ENCODE measurements at regions not wholly inside any gene's neighbourhood (a gene's known extent, or its start where the extent isn't known, plus 50 kb on each side); places are given as distances from the start of the nearest gene placed in this dataset.

DNA sequence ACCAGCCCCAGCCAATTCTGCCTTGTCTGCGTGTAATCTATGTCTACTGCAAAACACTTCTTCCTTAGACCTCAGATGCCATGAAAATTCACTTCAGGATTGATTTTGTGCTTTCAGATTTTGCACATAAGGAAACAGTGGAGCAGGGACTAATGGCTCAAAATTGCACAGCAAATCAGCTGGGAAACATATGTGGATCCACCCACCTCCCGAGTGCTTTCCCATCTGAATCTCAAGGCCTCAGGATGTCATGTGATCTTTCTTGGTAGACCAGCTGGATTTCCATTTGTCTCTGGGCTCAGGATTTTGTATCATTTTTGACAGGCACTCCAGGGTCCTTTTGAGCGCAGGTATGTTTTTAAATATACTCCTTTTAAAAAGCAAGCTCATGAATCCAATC, 158.6 kb downstream of the MIS18A start:
- WGBS, 2 donors: 66 to 85% methylated on average over 3 of the region's 3 CpGs
- H3K9me3 ChIP-seq: peaks cover 0 to 25% (median 3%) of the 10 kb centered on the region in 11 donors
- H3K36me3 ChIP-seq: no peaks in the 10 kb centered on the region
- H3K27ac ChIP-seq: no peak overlapping the region
- ATAC-seq (no peak), DNase-seq (no peak)
- TF ChIP-seq, protein P1, sequence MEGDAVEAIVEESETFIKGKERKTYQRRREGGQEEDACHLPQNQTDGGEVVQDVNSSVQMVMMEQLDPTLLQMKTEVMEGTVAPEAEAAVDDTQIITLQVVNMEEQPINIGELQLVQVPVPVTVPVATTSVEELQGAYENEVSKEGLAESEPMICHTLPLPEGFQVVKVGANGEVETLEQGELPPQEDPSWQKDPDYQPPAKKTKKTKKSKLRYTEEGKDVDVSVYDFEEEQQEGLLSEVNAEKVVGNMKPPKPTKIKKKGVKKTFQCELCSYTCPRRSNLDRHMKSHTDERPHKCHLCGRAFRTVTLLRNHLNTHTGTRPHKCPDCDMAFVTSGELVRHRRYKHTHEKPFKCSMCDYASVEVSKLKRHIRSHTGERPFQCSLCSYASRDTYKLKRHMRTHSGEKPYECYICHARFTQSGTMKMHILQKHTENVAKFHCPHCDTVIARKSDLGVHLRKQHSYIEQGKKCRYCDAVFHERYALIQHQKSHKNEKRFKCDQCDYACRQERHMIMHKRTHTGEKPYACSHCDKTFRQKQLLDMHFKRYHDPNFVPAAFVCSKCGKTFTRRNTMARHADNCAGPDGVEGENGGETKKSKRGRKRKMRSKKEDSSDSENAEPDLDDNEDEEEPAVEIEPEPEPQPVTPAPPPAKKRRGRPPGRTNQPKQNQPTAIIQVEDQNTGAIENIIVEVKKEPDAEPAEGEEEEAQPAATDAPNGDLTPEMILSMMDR (IDR thresholded peaks at IDR 0.05): no peak
- H3K27me3 ChIP-seq: no peaks in the 10 kb centered on the region
- H3K4me3 ChIP-seq: no peak overlapping the region
- intact Hi-C loops (cut with DNase I): no loop called here
- H3K4me1 ChIP-seq: no peaks in the 10 kb centered on the region

DNA sequence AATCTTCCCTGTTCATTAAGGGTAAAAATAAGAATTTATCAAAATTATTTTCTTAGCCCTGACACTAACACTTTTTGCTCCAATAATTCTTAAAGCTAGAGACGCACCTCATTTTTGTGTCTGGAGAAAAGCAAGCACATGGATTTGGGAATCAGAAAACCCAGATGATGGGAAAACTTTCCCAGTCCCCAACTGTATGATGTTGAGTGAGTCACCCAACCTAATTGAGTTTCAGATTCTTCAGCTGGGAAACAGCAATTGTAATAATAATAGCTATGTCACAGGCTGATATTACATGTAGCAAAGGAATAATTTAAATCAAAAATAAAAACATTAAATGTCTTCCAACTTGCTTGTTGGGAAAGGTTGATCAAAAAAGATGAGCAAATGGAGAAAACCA, 159.0 kb downstream of the MIS18A start:
- intact Hi-C loops (cut with DNase I): no loop called here
- ATAC-seq: no peak
- no peaks in the 10 kb centered on the region for H3K27me3 ChIP-seq
- WGBS, 2 donors: 96 to 99% methylated on average over 1 of the region's 1 CpG
- H3K4me3 ChIP-seq: no peak overlapping the region
- no peaks in the 10 kb centered on the region for H3K36me3 ChIP-seq
- no peaks in the 10 kb centered on the region for H3K4me1 ChIP-seq
- TF ChIP-seq, protein P1 (IDR thresholded peaks at IDR 0.05): no peak
- no peak overlapping the region for H3K27ac ChIP-seq
- H3K9me3 ChIP-seq: peaks cover 0 to 25% (median 3%) of the 10 kb centered on the region in 11 donors
- no peak for DNase-seq

DNA sequence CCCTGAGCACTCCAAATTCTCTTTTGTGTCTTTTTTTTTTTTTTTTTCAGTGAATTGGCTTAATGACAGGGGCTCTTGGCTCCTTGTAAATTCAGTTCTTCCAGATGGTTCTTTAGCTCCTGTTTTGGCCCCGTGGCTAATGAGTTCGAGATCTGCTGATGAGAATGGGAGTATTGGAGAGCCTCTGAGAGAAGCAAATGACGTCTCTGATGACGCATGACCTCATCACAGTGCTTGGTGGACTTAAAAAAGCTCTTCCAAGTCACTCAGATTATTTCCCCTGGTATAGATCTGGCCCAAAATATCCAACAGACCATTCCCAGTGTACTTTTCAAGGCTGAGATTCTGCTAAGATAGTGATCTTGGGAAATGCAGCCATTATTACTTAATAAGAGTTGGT, 159.5 kb downstream of the MIS18A start:
- Histone ChIP-seq H3K36me3 (no peaks in the 10 kb centered on the region), H3K27me3 (no peaks in the 10 kb centered on the region), H3K27ac (no peak overlapping the region), H3K4me1 (no peaks in the 10 kb centered on the region), H3K9me3 (peaks cover 0 to 25% (median 3%) of the 10 kb centered on the region in 11 donors), H3K4me3 (no peak overlapping the region)
- TF ChIP-seq, protein P1 (IDR thresholded peaks at IDR 0.05): no peak
- WGBS, 2 donors: 60 to 67% methylated on average over 4 of the region's 4 CpGs
- intact Hi-C loops (cut with DNase I): no loop called here
- ATAC-seq (no peak), DNase-seq (no peak)

DNA sequence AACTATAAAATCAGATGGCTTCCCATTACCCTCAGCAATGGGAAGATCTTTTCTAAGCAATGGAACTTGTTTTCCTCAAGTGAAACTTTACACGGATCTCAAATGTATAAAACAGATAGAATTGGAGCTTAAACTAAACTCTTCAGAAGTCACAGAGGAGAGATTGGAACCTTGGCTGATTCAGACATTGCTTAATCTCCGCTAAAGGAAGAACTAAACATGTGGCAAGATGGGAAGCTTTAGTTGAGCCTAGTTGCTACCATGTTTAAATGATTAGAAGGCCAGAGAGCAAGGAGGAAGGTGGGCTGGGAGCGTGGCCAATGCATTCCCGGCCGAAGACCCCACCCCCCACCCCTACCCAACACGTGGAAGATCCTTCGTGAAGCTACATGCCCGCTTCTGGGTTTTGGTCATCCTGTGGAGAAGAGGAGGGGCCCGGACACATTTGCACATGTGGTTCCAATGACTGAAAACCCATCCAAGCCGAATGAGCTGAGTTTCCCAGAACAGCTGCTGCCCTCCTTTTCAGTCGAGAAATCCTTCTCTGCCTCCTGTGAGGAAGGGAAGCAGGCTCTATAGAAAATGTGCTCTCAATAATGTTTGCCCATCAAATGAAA, 164.3 kb downstream of the MIS18A start:
- 78 to 85% methylated on average over 11 of the region's 11 CpGs for WGBS, 2 donors
- peaks cover 0 to 7% (median 0%) of the 10 kb centered on the region in 11 donors for H3K9me3 ChIP-seq
- H3K27me3 ChIP-seq: no peaks in the 10 kb centered on the region
- DNase-seq (no peak), ATAC-seq (no peak)
- no peak overlapping the region for H3K4me3 ChIP-seq
- H3K27ac ChIP-seq: no peak overlapping the region
- no peaks in the 10 kb centered on the region for H3K4me1 ChIP-seq
- TF ChIP-seq, protein P1 (IDR thresholded peaks at IDR 0.05): no peak
- H3K36me3 ChIP-seq: no peaks in the 10 kb centered on the region
- intact Hi-C loops (cut with DNase I): no loop called here
